ENCODE measurements at regions not wholly inside any gene's neighbourhood (a gene's known extent, or its start where the extent isn't known, plus 50 kb on each side); places are given as distances from the start of the nearest gene placed in this dataset.

- DNase-seq (ENCODE audit: low read depth) = no peak
Measured at GRCh38 chr1:238018214-238018613, 127.5 kb upstream of the ZP4 start.

- no peak for DNase-seq (ENCODE audit: low read depth)
Measured at GRCh38 chr1:238006779-238007178, 116.1 kb upstream of the ZP4 start.

GRCh38 chr1:238005116-238005515 is 114.4 kb upstream of the ZP4 start:
- no peak for DNase-seq (ENCODE audit: low read depth)

GRCh38 chr1:238001818-238002217 is 111.1 kb upstream of the ZP4 start:
- DNase-seq (ENCODE audit: low read depth) = no peak

GRCh38 chr1:237999426-238000052 is 108.8 kb upstream of the ZP4 start:
- DNase-seq (ENCODE audit: low read depth) = no peak

GRCh38 chr1:237998581-237998980 is 107.9 kb upstream of the ZP4 start:
- no peak for DNase-seq (ENCODE audit: low read depth)

- DNase-seq (ENCODE audit: low read depth) = no peak
Measured at GRCh38 chr1:237983496-237983895, 92.8 kb upstream of the ZP4 start.

GRCh38 chr1:237981223-237981622 is 90.5 kb upstream of the ZP4 start:
- no peak for DNase-seq (ENCODE audit: low read depth)

GRCh38 chr1:237976331-237976730 is 85.6 kb upstream of the ZP4 start:
- DNase-seq (ENCODE audit: low read depth) = no peak

GRCh38 chr1:237975903-237976302 is 85.2 kb upstream of the ZP4 start:
- no peak for DNase-seq (ENCODE audit: low read depth)

GRCh38 chr1:237975376-237975775 is 84.7 kb upstream of the ZP4 start:
- no peak for DNase-seq (ENCODE audit: low read depth)

GRCh38 chr1:237972186-237972585 is 81.5 kb upstream of the ZP4 start:
- DNase-seq (ENCODE audit: low read depth) = no peak

- DNase-seq (ENCODE audit: low read depth) = no peak
Measured at GRCh38 chr1:237962985-237963384, 72.3 kb upstream of the ZP4 start.

GRCh38 chr1:237961754-237962153 is 71.0 kb upstream of the ZP4 start:
- no peak for DNase-seq (ENCODE audit: low read depth)

GRCh38 chr1:237959838-237960237 is 69.1 kb upstream of the ZP4 start:
- no peak for DNase-seq (ENCODE audit: low read depth)

GRCh38 chr1:237953238-237953637 is 62.5 kb upstream of the ZP4 start:
- no peak for DNase-seq (ENCODE audit: low read depth)
